CD4-positive, alpha-beta T cell treated with Interleukin-1 beta for 1 hour (primary cell): ENCODE measurements at regions not wholly inside any gene's neighbourhood (a gene's known extent, or its start where the extent isn't known, plus 50 kb on each side); places are given as distances from the start of the nearest gene placed in this dataset.

Experiments
- DNase-seq, 2 donors: peaks; one replicate each; pipeline ENCODE4 v3.0.0-alpha.2; 2020 to 2022

DNA sequence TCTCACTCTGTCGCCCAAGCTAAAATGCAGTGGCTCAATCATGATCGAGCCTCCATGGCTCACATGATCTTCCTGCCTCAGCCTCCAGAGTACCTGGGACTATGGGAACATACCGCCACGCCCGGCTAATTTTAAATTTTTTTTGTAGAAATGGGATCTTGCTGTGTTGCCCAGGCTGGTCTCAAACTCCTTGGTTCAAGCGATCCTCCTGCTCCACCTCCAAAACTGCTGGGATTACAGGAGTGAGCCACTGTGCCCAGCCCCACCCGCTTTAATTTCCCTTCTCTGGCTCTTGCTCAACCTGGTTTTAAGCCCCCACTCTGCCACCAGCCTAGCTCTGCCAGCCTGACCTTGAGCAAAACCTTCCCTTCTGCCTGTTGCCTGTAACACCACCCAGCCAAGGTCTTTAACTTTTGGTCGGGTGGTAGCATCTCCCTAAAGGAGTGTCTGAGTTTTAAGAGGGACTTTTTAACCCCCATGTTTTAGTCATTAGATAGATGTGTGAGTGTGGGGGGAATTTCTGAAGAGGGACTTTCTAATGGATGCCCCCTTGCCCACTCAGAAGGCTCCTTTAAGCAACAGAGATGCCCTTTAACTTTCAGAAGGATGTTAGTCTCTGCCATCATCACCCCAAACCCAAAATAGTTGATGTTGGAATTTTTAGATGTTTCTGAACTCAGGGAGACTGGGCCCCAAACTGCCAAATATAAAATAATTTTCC lies 71.8 kb upstream of the FOXP4 start:
- no peak for DNase-seq

DNA sequence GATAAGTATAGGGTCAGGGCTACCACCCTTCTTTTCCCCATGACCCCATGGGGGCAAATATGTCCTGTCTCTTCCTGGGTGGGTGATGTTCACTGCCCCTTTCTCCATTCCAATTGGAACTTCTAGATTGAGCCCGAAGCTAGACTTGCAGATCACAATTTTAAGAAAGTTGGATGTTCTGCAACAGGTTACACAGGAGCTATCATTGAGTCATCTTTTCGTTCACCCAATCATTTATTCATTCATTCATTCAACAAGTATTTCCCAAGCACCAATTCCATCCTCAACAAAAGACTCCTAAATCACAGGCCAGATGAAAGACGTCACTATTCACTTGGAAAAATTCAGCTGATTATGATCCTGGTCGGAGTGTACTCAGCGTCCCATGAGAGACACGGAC lies 71.0 kb upstream of the FOXP4 start:
- DNase-seq: no peak

DNA sequence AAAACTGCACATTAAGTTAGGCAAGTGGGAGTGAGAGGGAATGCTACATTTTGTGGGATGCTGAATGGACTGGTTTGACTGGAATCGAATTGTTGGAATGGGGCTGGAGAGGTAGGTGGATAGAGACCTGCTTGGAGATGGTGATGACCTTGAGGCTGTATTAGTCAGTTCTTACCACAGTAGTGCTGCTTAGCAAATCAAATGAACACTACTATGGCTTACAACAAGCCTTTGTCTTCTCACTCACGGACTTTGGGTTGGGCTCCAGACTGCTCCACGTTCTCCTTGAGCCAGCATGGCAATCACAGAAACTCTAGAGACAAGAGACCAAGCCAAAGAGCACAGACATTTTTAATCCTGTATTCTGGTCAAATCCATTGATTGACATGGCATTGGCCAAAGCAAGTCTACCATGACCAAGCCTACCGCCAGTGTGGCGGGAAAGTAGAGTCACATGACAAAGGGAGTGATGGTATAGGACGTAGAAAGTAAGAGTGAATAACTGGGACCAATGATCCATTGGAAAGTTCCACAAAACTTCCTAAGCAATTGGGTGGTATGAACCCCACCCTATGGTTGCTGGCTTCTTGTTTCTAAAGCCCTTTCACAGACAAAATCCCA lies 70.3 kb upstream of the FOXP4 start:
- DNase-seq: no peak

DNA sequence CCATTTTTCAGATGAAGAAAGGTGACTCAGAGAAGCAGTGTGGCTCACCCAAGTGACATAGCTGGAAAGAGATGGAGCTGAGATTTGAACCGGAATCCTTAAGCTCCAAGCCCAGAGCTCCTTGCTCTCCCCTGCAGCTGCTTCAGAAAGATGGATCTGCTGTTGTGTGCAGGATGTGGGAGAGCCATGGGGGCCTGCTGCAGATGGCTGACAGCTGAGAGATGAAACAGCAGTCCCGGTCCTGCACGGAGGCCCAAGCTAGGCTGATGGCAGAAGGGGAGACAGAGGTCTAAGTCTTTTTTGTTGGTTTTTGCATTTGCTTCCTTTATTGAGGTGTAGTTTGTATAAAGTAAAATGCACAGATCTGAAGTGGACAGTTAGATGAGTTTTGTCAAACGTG lies 69.8 kb upstream of the FOXP4 start:
- no peak for DNase-seq

DNA sequence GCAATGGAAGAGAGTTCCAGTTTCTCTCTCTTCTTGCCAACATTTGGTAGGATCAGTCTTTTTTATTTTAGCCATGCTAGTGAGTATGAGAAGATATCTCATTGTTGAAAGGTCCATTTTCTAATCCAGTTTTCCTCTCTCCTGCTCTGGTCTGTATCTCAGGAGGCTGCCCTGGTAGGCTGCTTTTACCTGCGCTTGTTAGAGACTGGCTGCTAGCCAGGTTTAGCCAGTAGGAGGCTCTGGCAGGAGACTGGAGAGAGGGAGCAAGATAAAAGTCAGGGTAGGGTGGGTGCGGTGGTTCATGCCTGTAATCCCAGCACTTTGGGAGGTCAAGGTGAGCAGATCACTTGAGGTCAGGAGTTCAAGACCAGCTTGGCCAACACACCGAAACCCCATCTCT lies 68.6 kb upstream of the FOXP4 start:
- DNase-seq: no peak

DNA sequence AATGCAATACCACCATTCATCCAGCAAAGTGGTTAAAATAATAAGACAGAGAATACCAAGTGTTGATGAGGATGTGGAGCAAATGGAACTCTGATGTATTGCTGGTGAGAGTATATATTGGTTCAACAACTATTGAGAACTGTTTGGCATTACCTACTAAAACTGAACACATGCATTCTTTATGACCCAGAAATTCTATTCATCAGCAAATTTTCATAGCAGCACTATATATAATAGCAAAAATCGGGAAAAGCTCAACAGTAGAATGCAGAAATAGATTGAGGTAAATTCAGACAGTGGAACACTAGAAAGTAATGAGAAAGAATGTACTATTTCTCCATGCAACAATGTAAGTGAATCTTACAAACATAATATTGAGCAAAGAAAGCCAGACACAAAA lies 62.2 kb upstream of the FOXP4 start:
- DNase-seq: no peak

DNA sequence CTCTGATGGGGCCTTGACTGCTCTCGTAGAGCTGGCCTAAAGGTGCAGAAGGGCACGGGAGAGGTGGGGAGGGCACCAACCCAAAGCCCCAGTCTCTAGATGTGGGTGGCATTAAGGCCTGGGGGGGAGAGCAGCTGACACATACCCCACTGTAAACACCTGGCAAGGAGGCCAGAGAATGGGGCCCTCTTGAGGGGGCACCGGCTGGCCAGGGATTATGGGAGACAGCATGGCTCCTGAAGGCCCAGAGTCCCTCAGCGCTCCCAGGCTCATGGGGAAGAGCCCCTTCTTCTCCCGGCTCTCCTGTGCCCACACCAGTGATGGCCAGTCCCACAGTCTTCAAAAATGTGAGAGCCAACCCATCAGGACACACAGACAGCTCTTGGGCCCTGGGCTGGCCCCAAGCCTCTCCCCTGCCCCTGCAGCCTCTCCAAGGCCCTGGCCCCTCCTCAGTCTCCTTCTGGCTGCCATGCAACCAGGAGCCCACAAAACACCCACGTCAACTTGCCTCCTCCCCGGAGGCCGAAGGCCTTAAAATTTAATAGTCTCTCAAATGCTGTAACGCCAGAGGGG lies 58.2 kb upstream of the FOXP4 start:
- DNase-seq: no peak

DNA sequence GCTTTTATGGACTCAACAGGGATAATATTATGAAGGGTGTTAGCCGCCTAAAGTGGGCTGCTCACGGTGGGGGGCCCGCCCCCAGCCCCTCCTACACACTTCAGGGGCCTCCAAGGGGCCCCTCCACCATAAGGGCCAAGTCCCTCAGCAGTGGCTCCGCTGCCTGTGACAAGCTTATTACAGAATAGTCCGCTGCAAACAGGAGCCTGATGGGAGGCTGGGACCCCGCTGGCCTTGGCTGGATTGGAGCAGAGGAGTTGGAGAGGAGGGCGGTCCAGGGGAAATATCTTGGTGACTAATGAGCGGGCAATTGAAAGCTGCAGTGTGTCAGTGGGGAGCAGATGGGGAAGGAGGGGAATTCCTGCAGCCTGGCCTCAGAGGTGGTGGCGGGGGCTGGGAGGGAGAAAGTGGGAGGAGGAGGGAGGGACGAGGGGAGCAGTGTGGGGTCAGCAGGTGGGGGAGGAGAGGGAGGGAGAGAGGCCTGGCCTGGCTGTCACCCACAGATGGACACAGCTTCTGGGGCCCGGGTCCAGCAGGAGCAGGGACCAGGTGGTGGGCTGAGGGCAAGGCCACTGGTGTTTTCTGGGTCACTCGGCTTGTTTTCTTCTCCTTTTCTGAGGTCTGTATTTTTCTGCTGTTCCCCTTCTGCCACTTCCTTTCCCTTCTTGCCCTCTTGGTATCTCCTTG lies 57.6 kb upstream of the FOXP4 start:
- DNase-seq: no peak

DNA sequence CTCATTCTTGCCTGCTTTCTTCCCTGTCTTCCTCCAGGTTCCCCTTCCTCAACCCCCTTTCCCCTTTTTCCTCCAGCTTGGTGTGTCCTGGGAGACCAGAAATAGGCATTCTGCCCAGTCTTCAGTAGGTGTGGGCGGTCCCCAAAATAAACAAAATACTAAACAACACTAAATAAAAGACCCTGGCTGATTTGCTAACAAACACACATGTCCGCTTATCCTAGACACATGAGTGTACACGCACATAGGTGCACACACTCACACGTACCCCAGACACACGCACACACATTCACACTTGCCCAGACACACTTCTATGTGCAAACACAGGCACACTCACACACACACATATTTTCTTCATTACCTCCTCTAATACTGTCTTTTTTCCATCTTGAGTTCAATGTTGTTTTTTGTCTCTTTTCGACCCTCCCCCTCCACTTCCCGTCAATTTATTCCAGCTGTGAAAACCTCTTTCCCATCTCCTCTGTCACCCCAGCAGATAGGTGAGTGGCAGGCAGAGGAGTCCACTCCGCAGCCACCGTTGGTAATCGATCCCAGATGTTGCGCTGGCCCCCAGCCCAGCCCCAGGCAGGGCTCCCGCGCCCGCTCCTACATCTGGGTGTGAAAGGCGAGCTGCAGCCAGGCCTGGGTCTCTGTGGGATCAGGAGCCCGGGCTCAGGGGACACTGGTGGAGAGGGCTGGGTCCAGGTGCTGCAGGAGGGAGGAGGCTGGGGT lies 56.9 kb upstream of the FOXP4 start:
- DNase-seq: no peak

DNA sequence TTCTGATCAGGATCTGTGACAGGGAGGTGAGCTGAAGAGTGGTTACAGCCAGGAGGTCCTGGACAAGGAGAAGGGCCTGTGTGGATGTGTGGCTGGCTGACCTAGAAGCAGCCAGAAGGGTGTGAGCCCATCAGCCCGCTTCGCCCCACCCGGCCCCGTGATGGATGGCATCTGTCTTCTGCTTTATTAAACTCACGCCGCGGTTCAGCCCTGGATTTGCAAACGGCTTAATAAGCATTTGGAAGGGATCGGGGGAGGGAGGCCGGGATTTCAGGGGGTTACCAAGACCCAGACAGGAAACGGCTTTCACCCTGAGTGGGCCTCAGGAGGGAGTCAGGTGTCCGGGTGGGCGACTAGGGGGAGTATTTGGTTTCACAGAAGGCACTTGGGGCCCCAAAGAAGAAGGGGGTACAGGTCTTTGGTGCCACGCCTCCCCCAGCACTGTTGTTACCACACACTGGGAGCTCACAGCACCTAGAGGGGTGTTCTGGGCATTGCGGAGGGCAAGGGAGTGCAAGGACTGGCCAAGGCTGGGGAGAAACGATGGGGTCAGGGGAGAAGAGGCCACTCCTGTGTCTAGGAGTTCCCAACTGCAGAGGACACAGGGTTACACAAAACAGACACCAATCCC lies 53.8 kb upstream of the FOXP4 start:
- no peak for DNase-seq

DNA sequence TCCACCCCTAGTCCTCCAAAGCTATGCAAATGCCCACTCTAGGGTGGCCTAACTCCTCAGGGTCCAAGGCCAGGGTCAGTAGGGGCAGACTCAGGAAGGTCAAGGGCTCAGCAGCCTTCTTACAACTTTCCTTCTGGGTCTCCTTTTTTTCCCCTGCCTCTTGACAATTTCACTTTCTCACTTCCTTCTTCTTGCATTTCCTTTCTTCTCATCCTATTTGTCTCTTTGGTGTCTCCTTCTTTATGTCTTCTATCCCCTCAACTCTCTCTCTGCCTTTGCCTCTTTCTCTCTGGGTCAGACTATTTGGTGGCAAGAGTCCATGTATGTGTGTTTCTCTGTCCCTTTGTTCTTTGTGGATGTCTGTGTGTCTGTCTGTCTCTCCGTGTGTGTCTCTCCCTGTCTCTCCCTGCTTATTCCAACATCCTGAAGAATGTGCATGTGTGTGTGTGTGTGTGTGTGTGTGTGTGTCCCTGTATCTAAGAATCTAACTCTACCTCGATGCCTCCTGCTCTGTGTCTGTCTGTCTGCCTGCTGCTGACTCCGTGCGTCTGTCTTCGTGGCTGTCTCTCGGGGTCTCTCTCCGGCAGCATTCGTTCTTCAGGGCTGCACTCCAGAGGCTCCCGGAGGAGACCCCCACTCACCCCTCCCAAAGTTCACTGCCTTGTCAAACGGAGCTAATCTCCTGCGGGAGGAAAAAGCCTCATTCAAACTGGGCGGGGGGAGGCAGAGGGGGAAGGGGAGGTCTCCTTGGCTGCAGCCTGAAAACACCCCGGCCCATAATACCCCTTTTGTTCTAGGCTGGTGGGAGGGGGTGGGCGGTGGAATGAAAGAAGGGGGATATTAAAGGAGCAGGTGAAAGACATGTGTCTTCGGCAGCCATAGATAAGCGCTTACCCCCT lies 51.7 kb upstream of the FOXP4 start:
- DNase-seq: no peak
